Left ventricle myocardium superior (tissue), 1 donor: ENCODE measurements at regions not wholly inside any gene's neighbourhood (a gene's known extent, or its start where the extent isn't known, plus 50 kb on each side); places are given as distances from the start of the nearest gene placed in this dataset.
A peak's percentile ranks its signal among the peaks of the same experiment; 100 is the strongest.

Source experiments
- ATAC-seq: fragments of 200-7000 bp; cut with Tn5 transposase; one replicate; pipeline ENCODE4 v1.9.1; 2020; ENCODE audit warnings: mild to moderate bottlenecking, moderate library complexity
- DNase-seq: peaks from one replicate; pipeline ENCODE4 v3.0.0-alpha.2; 2020
- intact Hi-C: fragments of 100-400 bp; cut with micrococcal nuclease; formaldehyde crosslinking; loops from one replicate; pipeline ENCODE4 v1.11.0; 2022
- donor health status: DM: no; HTN: yes; CAD: no; lungs with severe emphysema.

DNA sequence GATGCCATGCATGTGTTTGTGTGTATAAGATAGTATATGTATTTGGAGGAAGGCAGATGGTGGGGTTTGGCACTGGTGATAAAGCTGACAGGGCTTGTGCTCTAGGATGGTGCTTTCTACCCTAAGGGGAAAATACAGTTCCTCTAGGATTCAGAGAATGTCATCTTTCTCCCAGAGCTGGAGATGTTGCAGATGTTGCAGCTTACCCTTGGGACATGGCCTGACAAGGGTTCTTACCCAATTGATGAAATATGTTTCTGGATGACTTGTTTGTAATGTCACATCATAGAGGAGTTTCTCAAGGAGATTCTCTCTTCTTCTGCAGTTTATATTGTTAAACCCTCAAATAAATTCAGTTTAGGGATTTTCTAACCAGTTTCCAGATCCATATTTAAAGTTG, 52.5 kb upstream of the PITX2 start:
- DNase-seq: no peak
- ATAC-seq: no peak
- intact Hi-C loops: no loop called here

DNA sequence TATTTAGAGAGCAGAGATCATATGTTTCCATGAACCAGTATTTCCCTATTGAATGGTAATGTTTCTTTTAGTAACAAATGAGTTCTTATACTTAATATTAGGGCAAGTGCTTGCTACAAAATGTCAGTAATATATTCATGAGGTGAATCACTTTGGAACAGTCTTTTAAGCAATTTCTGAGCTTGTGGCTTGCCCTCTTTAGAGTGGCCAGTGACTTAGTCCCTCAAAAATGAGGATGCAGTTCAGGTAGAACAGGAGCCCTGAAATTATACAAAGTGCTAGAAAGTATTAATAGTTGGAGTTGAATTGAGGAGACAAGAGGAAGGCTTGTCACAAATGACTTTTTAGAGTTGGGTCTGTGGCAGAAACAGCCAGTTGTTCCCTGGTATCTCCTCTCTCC, 53.4 kb upstream of the PITX2 start:
- intact Hi-C loops: no loop called here
- DNase-seq (no peak), ATAC-seq (no peak)

- DNase-seq (no peak), ATAC-seq (no peak)
- intact Hi-C loops: no loop called here
Observed at GRCh38 chr4:110678517-110679227, 55.8 kb upstream of the PITX2 start.

- DNase-seq (no peak), ATAC-seq (no peak)
- intact Hi-C loops: no loop called here
Observed at GRCh38 chr4:110680265-110680664, 57.4 kb upstream of the PITX2 start.

DNA sequence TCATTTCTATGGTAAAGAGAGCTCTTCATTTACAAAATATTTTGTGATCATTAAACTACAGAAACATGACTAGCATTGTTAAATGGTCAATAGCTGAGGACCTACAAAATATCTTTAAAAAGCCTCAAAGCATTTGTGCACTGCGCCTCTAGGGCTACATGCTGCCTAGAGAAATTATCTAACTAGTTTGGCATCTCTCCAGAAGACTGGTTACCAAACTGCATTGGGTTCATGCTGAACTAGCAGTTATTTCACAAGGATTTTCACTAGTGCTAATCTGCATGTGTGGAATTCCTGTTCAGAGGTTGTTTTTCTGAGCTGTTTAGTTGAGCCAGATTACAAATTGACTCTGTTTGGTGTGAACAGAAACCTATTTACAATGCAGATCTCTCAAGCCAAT, 58.5 kb upstream of the PITX2 start:
- no peak for DNase-seq
- intact Hi-C loops: no loop called here
- no peak for ATAC-seq

DNA sequence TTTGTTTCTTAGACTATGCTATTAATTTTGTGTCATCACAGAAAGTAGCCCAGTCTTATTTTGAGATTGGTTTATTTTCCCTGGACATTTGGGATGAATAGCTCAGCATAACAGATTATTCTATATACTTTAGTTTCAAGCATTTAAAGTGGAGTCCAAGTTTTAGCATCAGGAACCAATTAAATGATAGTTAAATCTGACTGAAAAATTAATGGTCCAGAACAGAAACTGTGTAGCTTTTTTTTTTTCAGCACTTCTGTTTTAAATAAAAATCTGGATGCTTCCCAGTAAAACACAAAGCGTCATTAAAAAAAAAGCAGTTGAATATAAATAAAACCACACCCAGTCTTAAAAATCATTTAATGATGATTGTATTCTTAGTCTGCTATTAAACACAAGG, 59.4 kb upstream of the PITX2 start:
- no peak for ATAC-seq
- DNase-seq: no peak
- intact Hi-C loops: no loop called here

GRCh38 chr4:110683601-110684000, 60.7 kb upstream of the PITX2 start:
- DNase-seq: no peak
- intact Hi-C loops: no loop called here
- no peak for ATAC-seq

DNA sequence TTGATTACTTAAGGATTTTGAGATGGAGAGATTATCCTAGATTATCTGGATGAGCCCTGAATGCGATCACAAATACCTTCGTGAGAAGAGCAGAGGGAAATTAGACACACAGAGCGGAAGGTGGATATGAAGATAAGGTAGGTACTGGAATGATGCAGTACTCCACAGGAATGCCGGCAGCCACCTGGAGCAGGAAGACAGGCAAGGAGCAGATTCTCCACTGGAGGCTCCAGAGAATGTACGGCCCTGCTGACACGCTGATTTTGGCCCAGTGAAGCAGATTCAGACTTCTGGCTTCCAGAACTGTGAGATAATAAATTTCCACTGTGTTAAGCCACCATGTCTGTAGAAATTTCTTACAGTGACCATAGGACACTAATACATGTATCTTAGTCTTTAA, 79.4 kb upstream of the PITX2 start:
- DNase-seq: no peak
- intact Hi-C loops: no loop called here
- no peak for ATAC-seq

- intact Hi-C loops: no loop called here
- DNase-seq (no peak), ATAC-seq (no peak)
Observed at GRCh38 chr4:110704748-110705439, 82.0 kb upstream of the PITX2 start.

- ATAC-seq: no peak
- intact Hi-C loops: no loop called here
- no peak for DNase-seq
Observed at GRCh38 chr4:110705440-110705782, 82.5 kb upstream of the PITX2 start.

GRCh38 chr4:110710070-110710469, 87.2 kb upstream of the PITX2 start:
- ATAC-seq (no peak), DNase-seq (no peak)
- intact Hi-C loops: no loop called here

DNA sequence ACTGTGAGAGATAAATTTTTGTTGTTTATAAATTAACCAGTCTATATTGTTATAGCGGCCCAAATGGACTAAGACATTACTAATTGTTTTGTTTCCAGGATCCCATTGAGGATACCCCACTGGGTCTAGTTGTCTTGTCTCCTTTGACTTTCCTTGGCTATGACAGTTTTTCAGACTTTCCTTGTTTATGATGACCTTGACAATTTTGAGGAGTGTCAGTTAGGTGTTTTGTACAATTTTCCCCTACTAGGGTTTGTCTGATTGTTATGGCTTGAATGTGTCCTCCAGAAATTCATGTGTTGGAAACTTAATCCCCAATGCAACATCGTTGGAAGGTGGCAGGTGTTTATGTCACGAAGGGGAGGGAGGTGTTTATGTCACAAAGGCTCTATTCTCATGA, 89.6 kb upstream of the PITX2 start:
- no peak for ATAC-seq
- intact Hi-C loops: no loop called here
- no peak for DNase-seq

- intact Hi-C loops: no loop called here
- no peak for ATAC-seq
Observed at GRCh38 chr4:110730318-110730717, 107.4 kb upstream of the PITX2 start.

GRCh38 chr4:110733901-110734300, 111.0 kb upstream of the PITX2 start:
- ATAC-seq (no peak), DNase-seq (no peak)
- intact Hi-C loops: no loop called here

More at GRCh38 chr4:110730318-110730717, 107.4 kb upstream of the PITX2 start:
- no peak for DNase-seq

DNA sequence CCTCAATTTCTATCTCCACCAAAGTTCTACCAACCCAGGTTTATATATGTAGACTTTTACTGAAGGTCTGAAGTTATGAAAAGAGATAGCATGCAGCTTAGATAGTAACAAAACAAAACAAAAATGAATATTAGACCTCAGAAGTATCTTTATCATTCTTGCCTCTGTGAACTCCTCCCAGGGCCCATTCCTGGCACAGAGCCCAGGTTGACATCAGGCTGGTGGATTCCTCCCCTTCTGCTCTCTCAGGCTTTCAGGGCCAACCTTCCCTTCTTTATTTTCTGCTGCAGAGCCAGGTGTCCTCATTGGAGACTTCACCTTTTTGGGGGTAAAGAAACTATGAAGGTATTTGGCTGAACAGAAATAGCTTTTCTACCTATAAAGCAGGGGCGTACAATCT, 112.8 kb upstream of the PITX2 start:
- intact Hi-C loops: no loop called here
- ATAC-seq (no peak), DNase-seq (peak; percentile 21)

DNA sequence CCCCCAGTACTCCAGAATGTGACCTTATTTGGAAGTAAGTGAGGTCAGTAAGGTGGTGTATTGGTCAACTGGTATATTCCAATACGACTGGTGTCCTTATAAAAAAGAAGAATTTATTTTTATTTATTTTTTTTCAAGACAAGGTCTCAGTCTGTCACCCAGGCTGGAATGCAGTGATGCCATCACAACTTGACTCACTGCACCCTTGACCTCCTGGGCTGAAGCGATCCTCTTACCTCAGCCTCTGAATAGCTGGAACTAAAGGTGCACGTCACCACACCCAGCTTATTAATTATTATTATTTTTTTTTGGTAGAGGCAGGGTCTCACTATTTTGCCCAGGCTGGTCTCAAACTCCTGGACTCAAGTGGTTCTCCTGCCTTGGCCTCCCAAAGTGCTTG, 115.1 kb upstream of the PITX2 start:
- DNase-seq (no peak), ATAC-seq (no peak)
- intact Hi-C loops: no loop called here

- intact Hi-C loops: no loop called here
- ATAC-seq (no peak), DNase-seq (no peak)
Observed at GRCh38 chr4:110742143-110742542, 119.3 kb upstream of the PITX2 start.

DNA sequence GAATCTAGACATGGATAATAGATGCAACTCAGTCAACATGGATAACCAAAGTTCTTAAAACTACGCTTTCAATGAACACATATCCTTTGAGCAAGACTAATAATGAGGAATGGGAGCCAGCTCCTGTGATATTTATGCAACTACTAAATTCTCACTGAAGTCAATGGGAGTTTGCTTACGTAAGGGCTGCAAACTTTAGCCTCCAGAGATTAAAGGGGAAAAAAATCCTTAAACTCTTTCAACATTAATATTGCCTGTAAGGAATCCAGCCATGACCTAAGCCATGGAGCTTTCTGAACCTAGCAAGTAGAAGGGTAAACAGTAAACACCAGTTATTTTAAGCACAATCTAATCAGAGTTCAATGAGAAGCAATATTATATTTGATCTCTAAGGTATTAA, 125.2 kb upstream of the PITX2 start:
- DNase-seq (no peak), ATAC-seq (no peak)
- intact Hi-C loops: no loop called here

GRCh38 chr4:110751183-110751582, 128.3 kb upstream of the PITX2 start:
- intact Hi-C loops: no loop called here
- no peak for DNase-seq
- ATAC-seq: no peak

DNA sequence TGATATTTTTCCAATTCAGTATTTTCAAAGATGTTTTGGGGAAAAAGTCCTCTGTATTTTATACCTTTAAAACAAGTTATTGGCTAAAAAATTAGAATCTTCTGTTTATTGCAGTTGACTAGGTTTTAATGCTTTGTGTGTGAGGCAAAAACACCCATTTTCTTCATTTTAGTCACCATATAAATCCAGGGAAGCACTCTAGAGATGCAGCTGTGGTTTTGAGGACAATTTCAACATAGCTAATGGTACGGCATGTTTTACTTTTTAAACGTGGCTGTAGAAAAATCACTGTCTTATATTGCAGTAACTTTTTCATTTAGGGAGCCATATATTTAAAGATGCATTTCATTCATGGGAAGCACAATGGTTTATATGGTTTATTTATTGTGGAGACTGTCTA, 129.1 kb upstream of the PITX2 start:
- intact Hi-C loops: no loop called here
- ATAC-seq: no peak
- no peak for DNase-seq

GRCh38 chr4:110753466-110753865, 130.6 kb upstream of the PITX2 start:
- DNase-seq (no peak), ATAC-seq (no peak)
- intact Hi-C loops: no loop called here
